ENCODE measurements at regions not wholly inside any gene's neighbourhood (a gene's known extent, or its start where the extent isn't known, plus 50 kb on each side); places are given as distances from the start of the nearest gene placed in this dataset.

- TF ChIP-seq CTCF (conservative IDR thresholded peaks at IDR 0.05), result no peak
- no peak for TF ChIP-seq ZFX (IDR thresholded peaks at IDR 0.05)
- no peak overlapping the region for H3K27ac ChIP-seq
Measured at GRCh38 chr14:101176535-101177205, 273.1 kb upstream of the RTL1 start.

GRCh38 chr14:101177301-101177971 is 273.9 kb upstream of the RTL1 start:
- no peak for TF ChIP-seq ZFX (IDR thresholded peaks at IDR 0.05)
- TF ChIP-seq CTCF (conservative IDR thresholded peaks at IDR 0.05), result no peak
- H3K27ac ChIP-seq, result no peak overlapping the region

GRCh38 chr14:101178184-101179072 is 274.9 kb upstream of the RTL1 start:
- no peak for TF ChIP-seq CTCF (conservative IDR thresholded peaks at IDR 0.05)
- TF ChIP-seq ZFX (IDR thresholded peaks at IDR 0.05), result no peak
- H3K27ac ChIP-seq, result no peak overlapping the region

DNA sequence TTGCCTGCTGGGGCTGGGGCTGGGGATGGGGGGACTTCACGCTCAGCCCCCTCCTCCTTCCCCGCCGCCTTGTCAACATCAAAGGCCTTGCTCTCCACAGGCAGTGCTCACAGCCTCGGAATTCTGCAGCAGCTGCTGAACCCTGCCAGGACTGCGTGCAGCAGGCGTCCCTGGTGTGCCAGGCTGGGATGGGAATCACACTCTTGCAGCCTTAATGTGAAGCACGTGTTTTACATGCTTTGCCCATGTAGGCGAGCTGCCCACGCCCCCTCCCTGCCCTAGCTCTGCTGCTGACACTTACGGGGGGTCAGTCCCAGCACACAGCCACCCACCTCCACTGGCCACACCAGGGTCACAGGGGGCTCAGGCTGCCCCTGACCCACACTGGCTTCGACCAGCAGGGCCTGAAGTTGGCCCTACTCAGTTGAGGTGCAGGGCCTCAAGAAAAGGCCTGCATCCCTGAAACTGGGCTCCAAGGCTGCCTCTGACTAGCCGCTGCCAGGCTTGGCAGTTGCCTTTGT is 276.2 kb upstream of the RTL1 start:
- TF ChIP-seq ZFX (IDR thresholded peaks at IDR 0.05) (no peak), CTCF (conservative IDR thresholded peaks at IDR 0.05) (no peak)
- H3K27ac ChIP-seq, result no peak overlapping the region

DNA sequence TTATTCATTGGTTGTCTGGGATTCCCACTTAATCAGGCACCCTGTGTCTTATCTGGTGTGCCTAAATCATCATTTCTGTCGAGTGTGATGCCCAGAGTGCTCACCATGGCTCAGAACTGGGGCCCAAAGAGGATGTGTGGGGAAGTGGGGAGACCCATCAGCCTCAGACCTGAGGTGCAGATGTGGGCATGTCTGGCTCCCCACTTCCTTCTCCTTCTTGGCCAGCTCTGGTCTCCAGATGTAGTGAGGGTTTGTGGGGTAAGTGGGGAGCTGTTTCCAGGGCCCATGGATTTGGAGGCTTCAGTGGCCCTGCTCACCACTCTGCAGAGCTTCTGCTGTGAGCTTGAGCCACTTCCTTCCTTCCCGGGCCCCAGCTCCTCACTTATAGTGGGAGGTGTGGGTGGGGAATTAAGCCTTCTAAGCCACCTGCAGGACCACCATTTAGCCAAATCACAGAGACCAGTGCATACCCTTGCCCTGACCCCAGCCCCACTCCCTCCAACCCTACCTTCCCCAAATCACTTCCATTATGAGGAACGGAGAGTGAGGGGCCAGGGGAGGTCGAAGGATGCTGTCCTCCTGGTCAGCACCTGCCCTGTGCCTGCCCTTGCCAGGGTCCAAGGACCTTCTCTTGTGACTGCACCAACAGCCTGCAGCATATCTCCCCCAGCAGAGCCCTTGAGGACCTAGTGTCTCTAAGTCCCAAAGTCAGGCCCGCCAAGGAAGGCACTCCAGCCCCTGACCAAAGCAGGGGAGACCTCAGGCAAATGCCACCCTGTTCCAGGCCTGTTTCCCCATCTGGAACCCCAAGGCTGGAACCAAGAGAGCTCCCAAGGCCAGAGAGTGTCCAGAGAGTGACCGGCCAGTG is 278.2 kb upstream of the RTL1 start:
- no peak for TF ChIP-seq ZFX (IDR thresholded peaks at IDR 0.05)
- TF ChIP-seq CTCF (conservative IDR thresholded peaks at IDR 0.05), result no peak
- no peak overlapping the region for H3K27ac ChIP-seq

DNA sequence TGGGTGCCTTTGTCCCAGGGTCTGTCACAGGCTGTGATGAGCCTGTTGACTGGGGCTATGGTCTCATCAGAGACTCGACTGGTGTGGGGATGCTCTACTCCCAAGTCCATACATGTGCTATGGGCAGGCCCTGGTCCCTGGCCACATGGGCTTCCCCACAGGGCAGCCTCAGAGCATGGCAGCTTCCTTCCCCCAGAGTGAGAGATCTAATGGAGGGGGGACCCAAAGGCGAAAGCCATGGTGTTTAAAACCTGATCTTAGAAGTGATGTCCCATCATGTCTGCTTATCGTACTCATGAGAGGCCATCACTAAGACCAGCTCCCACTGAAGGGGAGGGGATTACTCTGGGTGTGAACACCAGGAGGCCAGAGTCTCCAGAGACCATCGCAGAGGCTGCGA is 279.0 kb upstream of the RTL1 start:
- TF ChIP-seq CTCF (conservative IDR thresholded peaks at IDR 0.05) (no peak), ZFX (IDR thresholded peaks at IDR 0.05) (no peak)

More for the DNA sequence above, 279.0 kb upstream of the RTL1 start:
- H3K27ac ChIP-seq, result no peak overlapping the region
